Panc1 (cell line): ENCODE measurements at regions not wholly inside any gene's neighbourhood (a gene's known extent, or its start where the extent isn't known, plus 50 kb on each side); places are given as distances from the start of the nearest gene placed in this dataset.

ENCODE experiments used
- CTCF ChIP-seq: fragments of 450-650 bp; IDR thresholded peaks from 2 replicates; pipeline ENCODE4 v1.5.1; 2017; ENCODE audit warnings: mild to moderate bottlenecking
- POLR2AphosphoS5 ChIP-seq: IDR thresholded peaks from 2 replicates; pipeline ENCODE4 v1.6.1; 2012; ENCODE audit warnings: mild to moderate bottlenecking, low read depth, low read length, moderate library complexity

- TF ChIP-seq CTCF, result no peak
- no peak for TF ChIP-seq POLR2AphosphoS5
Measured at GRCh38 chr13:80572923-80573316, 232.0 kb upstream of the SPRY2 start.
